Astrocyte (in vitro differentiated cells and primary cell): ENCODE measurements at regions not wholly inside any gene's neighbourhood (a gene's known extent, or its start where the extent isn't known, plus 50 kb on each side); places are given as distances from the start of the nearest gene placed in this dataset.
A peak's percentile ranks its signal among the peaks of the same experiment; 100 is the strongest.

Source experiments
- DNase-seq: peaks from one replicate; pipeline ENCODE4 v3.0.0-alpha.2; 2010; ENCODE audit warnings: low read depth
- FAIRE-seq: peaks from 2 replicates; lab custom pipeline; 2011; peaks lifted over from hg19 to GRCh38; lab: Jason Lieb, UNC
- H2AFZ ChIP-seq: 2 replicates; pipeline ENCODE4 v1.6.0; 2012; ENCODE audit warnings: low read depth, low read length, inconsistent platforms
- H3K27ac ChIP-seq: 2 replicates; pipeline ENCODE4 v1.5.1; 2011; ENCODE audit warnings: low read depth, low read length, inconsistent platforms
- H3K27me3 ChIP-seq: 2 replicates; pipeline ENCODE4 v1.6.0; 2011; ENCODE audit warnings: low read length, inconsistent platforms; ENCODE audit not compliant: insufficient read depth
- H3K36me3 ChIP-seq: 2 replicates; pipeline ENCODE4 v1.5.1; 2011; ENCODE audit warnings: low read length, inconsistent platforms; ENCODE audit not compliant: insufficient read depth
- H3K4me1 ChIP-seq: 2 replicates; pipeline ENCODE4 v1.5.1; 2011; ENCODE audit warnings: low read length, inconsistent platforms; ENCODE audit not compliant: insufficient read depth
- H3K4me2 ChIP-seq: 2 replicates; pipeline ENCODE4 v1.6.0; 2012; ENCODE audit warnings: low read length, inconsistent platforms
- H3K4me3 ChIP-seq: 2 replicates; pipeline ENCODE4 v1.5.1; 2011; ENCODE audit warnings: low read depth, mild to moderate bottlenecking, low read length, inconsistent platforms; ENCODE audit not compliant: insufficient read depth
- H3K79me2 ChIP-seq: 2 replicates; pipeline ENCODE4 v1.6.0; 2012; ENCODE audit warnings: mild to moderate bottlenecking, low read length, inconsistent platforms; ENCODE audit not compliant: insufficient read depth
- H3K9ac ChIP-seq: 2 replicates; pipeline ENCODE4 v1.6.0; 2012; ENCODE audit warnings: mild to moderate bottlenecking, low read length, inconsistent platforms
- H3K9me3 ChIP-seq: 2 replicates; pipeline ENCODE4 v1.5.1; 2012; ENCODE audit warnings: low read depth, mild to moderate bottlenecking, low read length, inconsistent platforms; ENCODE audit not compliant: insufficient read depth
- H4K20me1 ChIP-seq: 2 replicates; pipeline ENCODE4 v1.6.0; 2012; ENCODE audit warnings: low read length, inconsistent platforms; ENCODE audit not compliant: insufficient read depth
- H3K27ac Mint-ChIP-seq: one replicate; pipeline ENCODE4 v1.8.0; 2021; ENCODE audit warnings: mild to moderate bottlenecking, mixed read lengths; ENCODE audit not compliant: unreplicated experiment
- H3K27me3 Mint-ChIP-seq: one replicate; pipeline ENCODE4 v1.8.0; 2021; ENCODE audit warnings: low read depth, mixed read lengths; ENCODE audit not compliant: unreplicated experiment
- H3K36me3 Mint-ChIP-seq: one replicate; pipeline ENCODE4 v1.8.0; 2021; ENCODE audit warnings: low read depth, mixed read lengths; ENCODE audit not compliant: unreplicated experiment
- H3K4me1 Mint-ChIP-seq: one replicate; pipeline ENCODE4 v1.8.0; 2021; ENCODE audit warnings: low read depth, mixed read lengths; ENCODE audit not compliant: unreplicated experiment
- H3K4me3 Mint-ChIP-seq: one replicate; pipeline ENCODE4 v1.8.0; 2021; ENCODE audit warnings: mild to moderate bottlenecking, moderate library complexity, mixed read lengths; ENCODE audit not compliant: unreplicated experiment
- H3K9me3 Mint-ChIP-seq: one replicate; pipeline ENCODE4 v1.8.0; 2021; ENCODE audit warnings: mild to moderate bottlenecking, mixed read lengths; ENCODE audit not compliant: unreplicated experiment
- EZH2 ChIP-seq: IDR thresholded peaks from 2 replicates; pipeline ENCODE4 v1.6.1; 2012; ENCODE audit warnings: mild to moderate bottlenecking, low read length, inconsistent platforms; ENCODE audit not compliant: insufficient read depth
- TF ChIP-seq, protein P1 (sequence below): IDR thresholded peaks from 2 replicates; pipeline ENCODE4 v1.5.1; 2011; ENCODE audit warnings: low read depth, mild to moderate bottlenecking, inconsistent platforms, low read length, moderate library complexity; ENCODE audit not compliant: insufficient read depth

DNA sequence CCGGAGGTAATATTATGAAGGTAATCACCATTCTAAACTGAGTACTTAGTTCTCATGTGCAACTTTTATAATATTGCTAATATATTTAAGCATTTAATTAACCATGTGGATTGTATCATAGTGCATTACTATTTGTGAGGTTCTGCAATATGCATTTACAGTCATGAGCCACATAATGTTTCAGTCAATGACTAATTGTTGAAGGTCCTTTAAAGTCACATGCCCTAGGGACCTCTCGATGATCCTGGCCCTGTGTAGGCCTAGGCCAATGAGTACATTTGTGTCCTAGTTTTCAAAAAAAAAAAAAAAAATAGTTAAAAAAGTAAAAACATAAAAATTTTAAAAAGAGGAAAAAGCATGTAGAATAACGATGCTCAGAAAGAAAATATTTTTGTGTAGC lies 298.0 kb downstream of the DSEL start:
- TF ChIP-seq EZH2 = no peak
- TF ChIP-seq, protein P1, sequence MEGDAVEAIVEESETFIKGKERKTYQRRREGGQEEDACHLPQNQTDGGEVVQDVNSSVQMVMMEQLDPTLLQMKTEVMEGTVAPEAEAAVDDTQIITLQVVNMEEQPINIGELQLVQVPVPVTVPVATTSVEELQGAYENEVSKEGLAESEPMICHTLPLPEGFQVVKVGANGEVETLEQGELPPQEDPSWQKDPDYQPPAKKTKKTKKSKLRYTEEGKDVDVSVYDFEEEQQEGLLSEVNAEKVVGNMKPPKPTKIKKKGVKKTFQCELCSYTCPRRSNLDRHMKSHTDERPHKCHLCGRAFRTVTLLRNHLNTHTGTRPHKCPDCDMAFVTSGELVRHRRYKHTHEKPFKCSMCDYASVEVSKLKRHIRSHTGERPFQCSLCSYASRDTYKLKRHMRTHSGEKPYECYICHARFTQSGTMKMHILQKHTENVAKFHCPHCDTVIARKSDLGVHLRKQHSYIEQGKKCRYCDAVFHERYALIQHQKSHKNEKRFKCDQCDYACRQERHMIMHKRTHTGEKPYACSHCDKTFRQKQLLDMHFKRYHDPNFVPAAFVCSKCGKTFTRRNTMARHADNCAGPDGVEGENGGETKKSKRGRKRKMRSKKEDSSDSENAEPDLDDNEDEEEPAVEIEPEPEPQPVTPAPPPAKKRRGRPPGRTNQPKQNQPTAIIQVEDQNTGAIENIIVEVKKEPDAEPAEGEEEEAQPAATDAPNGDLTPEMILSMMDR = no peak
- Mint-ChIP-seq H3K4me1 (peaks cover 5% of the 10 kb centered on the region), H3K27me3 (no peaks in the 10 kb centered on the region)

DNA sequence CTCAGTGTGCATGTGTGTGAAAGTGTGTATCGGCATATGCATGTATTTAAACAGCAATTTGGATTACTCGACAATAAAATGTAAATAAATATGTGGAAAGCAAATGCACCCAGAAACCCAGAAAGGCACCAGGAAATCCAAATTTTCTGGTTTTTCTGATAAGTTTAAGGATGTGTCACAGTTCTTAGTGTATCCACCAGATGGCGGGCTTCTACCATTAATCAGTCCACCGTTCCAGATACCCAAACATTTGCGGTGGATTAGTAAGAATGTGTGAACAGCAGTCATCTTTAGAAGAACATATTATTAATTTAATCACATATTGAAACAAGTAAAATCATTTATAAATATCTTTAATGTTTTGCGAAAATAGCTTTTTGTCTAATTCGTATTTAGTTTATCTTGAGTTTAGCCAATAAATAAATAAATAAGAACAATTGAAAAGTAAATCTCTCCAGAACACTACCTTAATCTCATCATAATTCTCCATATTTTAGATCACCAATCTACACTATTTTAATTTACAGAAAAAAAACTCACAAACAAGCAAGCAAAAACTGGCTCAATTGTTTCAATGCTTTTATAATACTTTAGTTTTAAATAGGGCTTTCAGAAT lies 298.9 kb downstream of the DSEL start:
- H3K4me3 Mint-ChIP-seq = no peak overlapping the region
- DNase-seq (peak; percentile 47), FAIRE-seq (peak; percentile 78)
- H3K27ac Mint-ChIP-seq = no peak overlapping the region
- Histone ChIP-seq H3K4me3 (no peak overlapping the region), H3K4me2 (no peak overlapping the region), H3K9ac (no peak overlapping the region), H2AFZ (no peak overlapping the region), H3K9me3 (peaks cover 3% of the 10 kb centered on the region), H3K4me1 (no peaks in the 10 kb centered on the region), H3K36me3 (no peaks in the 10 kb centered on the region), H4K20me1 (no peaks in the 10 kb centered on the region), H3K27me3 (no peaks in the 10 kb centered on the region), H3K27ac (no peak overlapping the region), H3K79me2 (no peaks in the 10 kb centered on the region)
- no peaks in the 10 kb centered on the region for H3K36me3 Mint-ChIP-seq
- no peaks in the 10 kb centered on the region for H3K27me3 Mint-ChIP-seq
- TF ChIP-seq, protein P1 = peak; percentile 72
- no peak for TF ChIP-seq EZH2
- H3K9me3 Mint-ChIP-seq = no peaks in the 10 kb centered on the region
- H3K4me1 Mint-ChIP-seq = peaks cover 5% of the 10 kb centered on the region

More for the DNA sequence above, 298.0 kb downstream of the DSEL start:
- DNase-seq (no peak), FAIRE-seq (no peak)
- H3K9ac ChIP-seq = no peak overlapping the region
- no peaks in the 10 kb centered on the region for H3K36me3 ChIP-seq
- H3K9me3 Mint-ChIP-seq = no peaks in the 10 kb centered on the region
- no peak overlapping the region for H3K4me3 Mint-ChIP-seq
- H3K27ac ChIP-seq = no peak overlapping the region
- no peak overlapping the region for H3K4me2 ChIP-seq
- no peak overlapping the region for H2AFZ ChIP-seq
- H3K9me3 ChIP-seq = peaks cover 3% of the 10 kb centered on the region
- no peaks in the 10 kb centered on the region for H3K36me3 Mint-ChIP-seq
- H3K4me1 ChIP-seq = no peaks in the 10 kb centered on the region
- H3K4me3 ChIP-seq = no peak overlapping the region
- H3K27ac Mint-ChIP-seq = no peak overlapping the region
- no peaks in the 10 kb centered on the region for H3K27me3 ChIP-seq
- H3K79me2 ChIP-seq = no peaks in the 10 kb centered on the region
- no peaks in the 10 kb centered on the region for H4K20me1 ChIP-seq

DNA sequence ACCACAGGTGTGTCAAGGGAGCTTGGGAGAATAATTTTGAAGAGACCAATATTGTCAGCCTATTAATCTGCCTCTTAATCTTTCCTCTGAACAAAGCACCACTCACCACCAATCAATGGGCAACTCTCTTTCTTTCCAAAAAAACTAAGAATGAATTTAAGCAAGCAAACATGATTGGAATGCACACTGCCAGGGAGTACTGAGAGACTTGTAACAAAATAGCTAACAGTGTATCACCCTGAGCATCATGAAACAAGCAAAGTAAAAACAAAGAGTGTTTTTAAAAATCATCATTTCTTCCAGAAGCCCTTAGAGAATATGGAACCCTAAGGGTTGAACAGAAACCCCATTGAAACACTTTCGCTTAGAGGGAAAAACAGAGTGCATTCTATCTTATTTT lies 299.7 kb downstream of the DSEL start:
- Histone ChIP-seq H4K20me1 (no peaks in the 10 kb centered on the region), H3K27ac (no peak overlapping the region), H3K9me3 (peaks cover 3% of the 10 kb centered on the region), H3K79me2 (no peaks in the 10 kb centered on the region), H2AFZ (no peak overlapping the region), H3K9ac (no peak overlapping the region), H3K36me3 (no peaks in the 10 kb centered on the region), H3K4me2 (no peak overlapping the region), H3K4me1 (no peaks in the 10 kb centered on the region), H3K27me3 (no peaks in the 10 kb centered on the region), H3K4me3 (no peak overlapping the region)
- Mint-ChIP-seq H3K9me3 (no peaks in the 10 kb centered on the region), H3K36me3 (no peaks in the 10 kb centered on the region), H3K4me1 (peaks cover 5% of the 10 kb centered on the region), H3K4me3 (no peak overlapping the region), H3K27ac (no peak overlapping the region), H3K27me3 (no peaks in the 10 kb centered on the region)
- no peak for TF ChIP-seq EZH2
- TF ChIP-seq, protein P1 = no peak
- peak; percentile 11 for DNase-seq
- FAIRE-seq = no peak
